ENCODE measurements at regions not wholly inside any gene's neighbourhood (a gene's known extent, or its start where the extent isn't known, plus 50 kb on each side); places are given as distances from the start of the nearest gene placed in this dataset.
"Not testable (repeated sequence)": the region's sequence is repeated elsewhere in the genome, so short reads cannot be mapped to it uniquely, and the experiment has no call there.

GRCh38 chr2:132363352-132363751 lies 53.3 kb upstream of the GPR39 start:
- not testable (repeated sequence) for H3K9ac ChIP-seq (ENCODE audit: low read depth, low read length, poor library complexity, severe bottlenecking); H4K20me1 ChIP-seq (ENCODE audit: insufficient read depth, low read length, poor library complexity, severe bottlenecking); H3K4me3 ChIP-seq (ENCODE audit: low read length, poor library complexity, severe bottlenecking); H3K4me1 ChIP-seq (ENCODE audit: insufficient read depth, low read length, poor library complexity, severe bottlenecking); H3F3A ChIP-seq (ENCODE audit: low read depth); H3K27me3 ChIP-seq (ENCODE audit: insufficient read depth, low read length, poor library complexity, severe bottlenecking); H3K4me2 ChIP-seq (ENCODE audit: low read depth, low read length, poor library complexity, severe bottlenecking); H3K9me3 ChIP-seq (ENCODE audit: insufficient read depth, low read depth, low read length); H3K36me3 ChIP-seq (ENCODE audit: insufficient read depth, low read length); H3K9me2 ChIP-seq (replicated peaks; ENCODE audit: low read depth, low read length); H3K79me2 ChIP-seq (ENCODE audit: insufficient read depth, low read length); H2AFZ ChIP-seq (ENCODE audit: low read length)

- not testable (repeated sequence) for H4K20me1 ChIP-seq (ENCODE audit: insufficient read depth, low read length, poor library complexity, severe bottlenecking); H3K4me2 ChIP-seq (ENCODE audit: low read depth, low read length, poor library complexity, severe bottlenecking); H3K27me3 ChIP-seq (ENCODE audit: insufficient read depth, low read length, poor library complexity, severe bottlenecking); H3F3A ChIP-seq (ENCODE audit: low read depth); H3K9ac ChIP-seq (ENCODE audit: low read depth, low read length, poor library complexity, severe bottlenecking); H2AFZ ChIP-seq (ENCODE audit: low read length); H3K9me3 ChIP-seq (ENCODE audit: insufficient read depth, low read depth, low read length); H3K79me2 ChIP-seq (ENCODE audit: insufficient read depth, low read length); H3K4me3 ChIP-seq (ENCODE audit: low read length, poor library complexity, severe bottlenecking); H3K9me2 ChIP-seq (replicated peaks; ENCODE audit: low read depth, low read length); H3K4me1 ChIP-seq (ENCODE audit: insufficient read depth, low read length, poor library complexity, severe bottlenecking); H3K36me3 ChIP-seq (ENCODE audit: insufficient read depth, low read length)
Measured at GRCh38 chr2:132365963-132366362, 50.6 kb upstream of the GPR39 start.

- Histone ChIP-seq H3K36me3 (ENCODE audit: insufficient read depth, low read length) (no peaks in the 10 kb centered on the region), H3K9me2 (replicated peaks; ENCODE audit: low read depth, low read length) (no peaks in the 10 kb centered on the region), H3K79me2 (ENCODE audit: insufficient read depth, low read length) (no peaks in the 10 kb centered on the region), H3K4me3 (ENCODE audit: low read length, poor library complexity, severe bottlenecking) (no peak overlapping the region), H3K4me1 (ENCODE audit: insufficient read depth, low read length, poor library complexity, severe bottlenecking) (no peaks in the 10 kb centered on the region), H3K4me2 (ENCODE audit: low read depth, low read length, poor library complexity, severe bottlenecking) (no peak overlapping the region), H3K27me3 (ENCODE audit: insufficient read depth, low read length, poor library complexity, severe bottlenecking) (no peaks in the 10 kb centered on the region), H3K9ac (ENCODE audit: low read depth, low read length, poor library complexity, severe bottlenecking) (no peak overlapping the region), H3F3A (ENCODE audit: low read depth) (no peaks in the 10 kb centered on the region), H2AFZ (ENCODE audit: low read length) (no peak overlapping the region), H3K9me3 (ENCODE audit: insufficient read depth, low read depth, low read length) (0 out of 2 replicates have a peak, but pooled peaks cover 2% of the 10 kb centered on the region), H4K20me1 (ENCODE audit: insufficient read depth, low read length, poor library complexity, severe bottlenecking) (no peaks in the 10 kb centered on the region)
- TF ChIP-seq CTCF (conservative IDR thresholded peaks at IDR 0.05; ENCODE audit: low read length) = no peak
- TF ChIP-seq EZH2phosphoT487 (IDR thresholded peaks at IDR 0.05; ENCODE audit: borderline replicate concordance) = no peak
Measured at GRCh38 chr2:132366421-132367180, 50.0 kb upstream of the GPR39 start.

All from Loucy (cell line).